RWPE2 (cell line): ENCODE measurements at regions not wholly inside any gene's neighbourhood (a gene's known extent, or its start where the extent isn't known, plus 50 kb on each side); places are given as distances from the start of the nearest gene placed in this dataset.

Experiments
- ATAC-seq: fragments of 200-7000 bp; cut with Tn5 transposase; 3 replicates; pipeline ENCODE4 v1.9.1; 2021; ENCODE audit warnings: low read depth
- DNase-seq: peaks from one replicate; pipeline ENCODE4 v3.0.0-alpha.2; 2020; ENCODE audit warnings: low spot score
- H3K27ac ChIP-seq: fragments of 450-650 bp; 2 replicates; pipeline ENCODE4 v1.5.1; 2017; ENCODE audit warnings: mild to moderate bottlenecking; ENCODE audit not compliant: poor library complexity, severe bottlenecking
- H3K27me3 ChIP-seq: fragments of 250-450 bp; sonication (Bioruptor Pico); 2 replicates; pipeline ENCODE4 v1.5.1; 2021; ENCODE audit warnings: mild to moderate bottlenecking, moderate library complexity; ENCODE audit not compliant: insufficient read depth, poor library complexity, severe bottlenecking
- H3K36me3 ChIP-seq: fragments of 250-450 bp; sonication (Bioruptor Pico); 2 replicates; pipeline ENCODE4 v1.5.1; 2020; ENCODE audit warnings: low read depth, mild to moderate bottlenecking, moderate library complexity
- H3K4me1 ChIP-seq: fragments of 250-450 bp; sonication (Bioruptor Pico); 2 replicates; pipeline ENCODE4 v1.5.1; 2021; ENCODE audit warnings: mild to moderate bottlenecking, moderate library complexity; ENCODE audit not compliant: insufficient read depth, poor library complexity, severe bottlenecking
- H3K4me3 ChIP-seq: fragments of 250-450 bp; sonication (Bioruptor Pico); 2 replicates; pipeline ENCODE4 v1.5.1; 2021; ENCODE audit warnings: mild to moderate bottlenecking, moderate library complexity; ENCODE audit not compliant: severe bottlenecking
- H3K9me3 ChIP-seq: fragments of 250-450 bp; sonication (Bioruptor Pico); 2 replicates; pipeline ENCODE4 v1.5.1; 2021; ENCODE audit warnings: mild to moderate bottlenecking, moderate library complexity; ENCODE audit not compliant: severe bottlenecking
- CTCF ChIP-seq: fragments of 450-650 bp; IDR thresholded peaks from one replicate; pipeline ENCODE4 v1.5.1; 2017; ENCODE audit warnings: mild to moderate bottlenecking, moderate library complexity; ENCODE audit not compliant: poor library complexity, severe bottlenecking

DNA sequence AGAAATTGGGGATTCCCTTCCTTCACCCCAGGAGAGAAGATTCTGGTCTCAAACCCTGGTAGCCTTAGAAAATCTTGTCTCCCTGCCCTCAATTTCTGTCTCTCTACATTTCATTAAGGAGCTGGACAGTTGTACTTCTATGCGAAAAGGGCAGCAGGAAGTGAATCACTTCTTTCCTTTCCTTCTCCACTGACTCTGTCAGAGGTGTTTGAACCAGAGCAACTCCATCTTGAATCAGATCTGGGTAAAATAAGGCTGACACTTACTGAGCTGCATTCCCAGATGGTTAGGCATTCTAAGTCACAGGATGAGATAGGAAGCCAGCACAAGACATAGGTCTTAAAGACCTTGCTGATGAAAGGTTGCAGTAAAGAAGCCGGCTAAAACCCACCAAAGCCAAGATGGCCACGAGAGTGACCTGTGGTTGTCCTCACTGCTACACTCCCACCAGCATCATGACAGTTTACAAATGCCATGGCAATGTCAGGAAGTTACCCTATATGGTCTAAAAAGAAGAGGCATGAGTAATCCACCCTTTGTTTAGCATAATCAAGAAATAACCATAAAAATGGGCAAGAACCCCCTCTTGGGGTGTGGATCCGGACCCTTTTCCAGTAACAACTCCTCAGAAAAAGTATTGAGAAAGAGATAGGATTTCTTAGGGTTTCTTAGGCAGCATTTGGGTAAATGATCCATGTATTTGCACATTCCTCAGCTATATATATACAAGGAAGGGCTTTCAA lies 95.8 kb upstream of the PLCB4 start:
- no peak for DNase-seq
- H3K36me3 ChIP-seq: no peaks in the 10 kb centered on the region
- no peak for ATAC-seq
- H3K27ac ChIP-seq: no peak overlapping the region
- H3K4me3 ChIP-seq: no peak overlapping the region
- TF ChIP-seq CTCF: no peak
- H3K27me3 ChIP-seq: no peaks in the 10 kb centered on the region
- H3K9me3 ChIP-seq: no peaks in the 10 kb centered on the region
- no peaks in the 10 kb centered on the region for H3K4me1 ChIP-seq

GRCh38 chr20:8974009-8974708 lies 94.7 kb upstream of the PLCB4 start:
- Histone ChIP-seq H3K9me3 (no peaks in the 10 kb centered on the region), H3K36me3 (no peaks in the 10 kb centered on the region), H3K4me1 (no peaks in the 10 kb centered on the region), H3K27ac (no peak overlapping the region), H3K4me3 (no peak overlapping the region), H3K27me3 (no peaks in the 10 kb centered on the region)
- ATAC-seq (no peak), DNase-seq (no peak)
- TF ChIP-seq CTCF: no peak

DNA sequence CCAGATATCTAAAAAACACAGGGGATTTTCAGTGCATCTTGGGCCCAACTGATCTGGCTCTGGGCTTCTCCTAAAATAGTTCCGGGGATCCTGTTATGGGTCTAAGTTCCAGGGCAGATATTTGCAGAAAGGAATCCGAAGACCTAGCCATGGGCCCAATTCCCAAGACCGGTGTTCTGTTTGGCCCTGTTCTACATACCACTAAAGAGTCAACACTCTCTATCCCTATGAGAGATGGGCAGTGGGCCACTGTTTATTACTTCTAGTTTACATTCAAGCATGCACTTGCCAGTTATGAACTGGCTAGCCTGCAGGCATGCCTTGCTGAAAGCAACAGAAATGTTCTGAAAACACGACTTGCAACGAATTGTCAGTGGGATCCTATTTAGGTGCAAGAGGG lies 87.4 kb upstream of the PLCB4 start:
- Histone ChIP-seq H3K36me3 (no peaks in the 10 kb centered on the region), H3K27ac (no peak overlapping the region), H3K27me3 (no peaks in the 10 kb centered on the region), H3K4me3 (no peak overlapping the region), H3K9me3 (no peaks in the 10 kb centered on the region), H3K4me1 (no peaks in the 10 kb centered on the region)
- no peak for TF ChIP-seq CTCF
- ATAC-seq (no peak), DNase-seq (no peak)

DNA sequence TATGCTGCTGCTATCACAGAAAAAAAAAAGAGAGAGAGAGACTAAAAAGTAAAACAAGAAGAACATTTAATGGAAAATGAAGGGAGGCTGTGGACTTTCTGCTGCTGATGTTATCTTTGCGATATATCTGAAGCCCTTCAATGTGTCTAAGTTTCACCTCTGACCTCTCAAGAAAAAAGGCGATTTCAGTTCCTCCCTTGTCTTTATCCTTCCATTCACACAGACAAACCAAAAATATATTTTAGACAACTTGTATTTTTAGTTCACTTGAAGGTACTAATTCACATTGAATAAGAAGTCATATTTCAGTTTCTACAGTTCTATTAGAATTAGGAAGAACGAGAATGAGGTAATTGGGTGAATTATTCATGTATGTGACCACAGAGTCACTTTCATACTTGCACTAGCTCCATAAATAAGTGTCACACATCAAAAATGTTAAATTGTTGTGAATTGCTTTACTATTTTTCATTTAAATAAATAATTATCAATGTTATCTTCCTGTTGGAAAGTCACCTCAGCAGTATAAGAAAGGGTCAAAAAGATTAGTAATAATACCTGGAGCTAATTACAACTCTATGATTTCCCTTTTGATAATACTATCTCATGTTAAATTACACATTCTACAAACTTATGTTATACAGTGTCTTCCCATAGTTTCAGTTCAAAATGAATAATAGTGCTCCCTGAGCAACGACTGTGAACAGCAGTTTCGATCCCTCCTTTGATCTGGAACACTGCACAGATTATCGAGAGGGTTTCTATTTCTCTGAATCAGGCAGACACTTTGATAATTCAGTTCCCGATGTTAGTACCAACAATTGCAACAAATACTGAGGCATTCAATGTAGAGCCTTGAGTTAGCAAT lies 85.2 kb upstream of the PLCB4 start:
- TF ChIP-seq CTCF: no peak
- DNase-seq (no peak), ATAC-seq (no peak)
- Histone ChIP-seq H3K27ac (no peak overlapping the region), H3K4me1 (no peaks in the 10 kb centered on the region), H3K9me3 (no peaks in the 10 kb centered on the region), H3K36me3 (no peaks in the 10 kb centered on the region), H3K27me3 (no peaks in the 10 kb centered on the region), H3K4me3 (no peak overlapping the region)
